ENCODE measurements at regions not wholly inside any gene's neighbourhood (a gene's known extent, or its start where the extent isn't known, plus 50 kb on each side); places are given as distances from the start of the nearest gene placed in this dataset.

- TF ChIP-seq CTCF (conservative IDR thresholded peaks at IDR 0.05) (no peak), ZFX (IDR thresholded peaks at IDR 0.05) (no peak)
Measured at GRCh38 chr1:93811326-93812065, 67.5 kb downstream of the DNTTIP2 start.
